ENCODE measurements at regions not wholly inside any gene's neighbourhood (a gene's known extent, or its start where the extent isn't known, plus 50 kb on each side); places are given as distances from the start of the nearest gene placed in this dataset.
"Not testable (repeated sequence)": the region's sequence is repeated elsewhere in the genome, so short reads cannot be mapped to it uniquely, and the experiment has no call there.

GRCh38 chr19:29882719-29883105, 59.3 kb upstream of the URI1 start:
- Histone ChIP-seq H3K9me3 (ENCODE audit: low read length) (no peaks in the 10 kb centered on the region), H3K4me3 (ENCODE audit: low read length) (no peak overlapping the region), H3K4me1 (ENCODE audit: insufficient read depth, low read length) (no peaks in the 10 kb centered on the region), H3K27ac (ENCODE audit: low read depth, low read length) (no peak overlapping the region), H3K36me3 (ENCODE audit: insufficient read depth, low read length) (no peaks in the 10 kb centered on the region), H3K27me3 (ENCODE audit: insufficient read depth, low read length, poor library complexity, severe bottlenecking) (no peaks in the 10 kb centered on the region)
- Mint-ChIP-seq H3K9me3 (no peaks in the 10 kb centered on the region), H3K36me3 (no peaks in the 10 kb centered on the region), H3K27me3 (peaks cover 20 to 30% of the 10 kb centered on the region in 2 donors), H3K4me3 (no peak overlapping the region), H3K4me1 (peaks cover 0 to 2% (median 0%) of the 10 kb centered on the region in 3 donors), H3K27ac (no peak overlapping the region)
- ChIA-PET CTCF (interaction anchor here (1.3 kb wide), 1 partner anchor 123 kb away, joined by 4 read pairs; no protein-coding TSS in a partner anchor), POLR2A (no interaction called here)
- no peak for DNase-seq

GRCh38 chr19:29884044-29884443, 58.0 kb upstream of the URI1 start:
- H3K9me3 ChIP-seq (ENCODE audit: low read length): no peaks in the 10 kb centered on the region
- no peaks in the 10 kb centered on the region for H3K27me3 ChIP-seq (ENCODE audit: insufficient read depth, low read length, poor library complexity, severe bottlenecking)
- Mint-ChIP-seq H3K36me3 (no peaks in the 10 kb centered on the region), H3K4me3 (no peak overlapping the region), H3K27me3 (peaks cover 20% of the 10 kb centered on the region in 2 donors), H3K4me1 (peaks cover 0 to 3% (median 0%) of the 10 kb centered on the region in 3 donors), H3K9me3 (no peaks in the 10 kb centered on the region), H3K27ac (no peak overlapping the region)
- ChIA-PET POLR2A (no interaction called here), CTCF (no interaction called here)
- no peak for DNase-seq
- no peak overlapping the region for H3K4me3 ChIP-seq (ENCODE audit: low read length)
- no peaks in the 10 kb centered on the region for H3K36me3 ChIP-seq (ENCODE audit: insufficient read depth, low read length)
- H3K27ac ChIP-seq (ENCODE audit: low read depth, low read length): no peak overlapping the region
- no peaks in the 10 kb centered on the region for H3K4me1 ChIP-seq (ENCODE audit: insufficient read depth, low read length)

GRCh38 chr19:29884466-29884865, 57.6 kb upstream of the URI1 start:
- Histone ChIP-seq H3K4me1 (ENCODE audit: insufficient read depth, low read length) (no peaks in the 10 kb centered on the region), H3K4me3 (ENCODE audit: low read length) (no peak overlapping the region)
- POLR2A ChIA-PET: no interaction called here

DNA sequence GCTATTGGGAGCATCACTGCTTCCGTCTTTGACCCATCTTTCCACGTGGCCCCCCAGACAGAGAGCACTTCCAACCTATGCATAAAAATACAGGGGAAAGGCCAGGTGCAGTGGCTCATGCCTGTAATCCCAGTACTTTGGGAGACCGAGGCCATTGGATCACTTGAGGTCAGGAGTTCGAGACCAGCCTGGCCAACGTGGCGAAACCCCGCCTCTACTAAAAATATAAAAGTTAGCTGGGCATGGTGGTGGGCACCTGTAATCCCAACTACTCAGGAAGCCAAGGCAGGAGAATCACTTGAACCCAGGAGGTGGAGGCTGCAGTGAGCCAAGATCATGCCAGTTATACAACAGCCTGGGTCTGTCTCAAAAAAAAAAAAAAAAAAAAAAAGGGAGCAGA, 55.9 kb upstream of the URI1 start:
- H3K4me3 Mint-ChIP-seq; H3K9me3 ChIP-seq (ENCODE audit: low read length); H3K4me1 Mint-ChIP-seq; H3K4me1 ChIP-seq (ENCODE audit: insufficient read depth, low read length); H3K27ac Mint-ChIP-seq; H3K27me3 ChIP-seq (ENCODE audit: insufficient read depth, low read length, poor library complexity, severe bottlenecking); H3K36me3 Mint-ChIP-seq; H3K4me3 ChIP-seq (ENCODE audit: low read length); H3K9me3 Mint-ChIP-seq; POLR2A ChIA-PET; H3K27ac ChIP-seq (ENCODE audit: low read depth, low read length); H3K36me3 ChIP-seq (ENCODE audit: insufficient read depth, low read length); CTCF ChIA-PET; DNase-seq: not testable (repeated sequence)
- H3K27me3 Mint-ChIP-seq: peaks cover 10 to 13% of the 10 kb centered on the region in 2 donors

More at GRCh38 chr19:29884466-29884865, 57.6 kb upstream of the URI1 start:
- no peak for DNase-seq
- no peaks in the 10 kb centered on the region for H3K36me3 Mint-ChIP-seq
- H3K9me3 Mint-ChIP-seq: no peaks in the 10 kb centered on the region
- no peak overlapping the region for H3K27ac Mint-ChIP-seq
- Histone ChIP-seq H3K9me3 (ENCODE audit: low read length) (no peaks in the 10 kb centered on the region), H3K27me3 (ENCODE audit: insufficient read depth, low read length, poor library complexity, severe bottlenecking) (no peaks in the 10 kb centered on the region), H3K36me3 (ENCODE audit: insufficient read depth, low read length) (no peaks in the 10 kb centered on the region), H3K27ac (ENCODE audit: low read depth, low read length) (no peak overlapping the region)
- H3K27me3 Mint-ChIP-seq: peaks cover 20% of the 10 kb centered on the region in 2 donors
- CTCF ChIA-PET: no interaction called here
- peaks cover 0 to 3% (median 0%) of the 10 kb centered on the region in 3 donors for H3K4me1 Mint-ChIP-seq
- no peak overlapping the region for H3K4me3 Mint-ChIP-seq

DNA sequence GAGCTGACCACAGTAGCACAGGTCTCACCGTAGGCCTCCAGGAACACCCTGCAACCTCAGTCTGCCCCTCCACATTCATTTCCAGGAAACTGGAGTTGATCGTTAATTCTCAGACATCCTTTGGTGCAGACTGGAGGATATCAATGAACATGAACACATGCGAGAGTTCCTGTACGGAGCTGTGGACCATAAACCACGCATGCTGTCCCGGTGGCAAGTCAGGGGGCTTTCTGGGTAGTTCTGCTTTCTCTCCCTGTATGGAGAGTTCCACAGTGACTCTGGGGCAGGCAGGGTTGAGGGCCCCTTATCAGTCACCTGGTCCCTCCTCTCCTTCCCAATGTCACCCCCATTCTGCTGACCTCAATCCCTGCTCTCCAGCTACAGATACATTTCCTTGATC, 55.5 kb upstream of the URI1 start:
- POLR2A ChIA-PET: no interaction called here
- no peaks in the 10 kb centered on the region for H3K4me1 ChIP-seq (ENCODE audit: insufficient read depth, low read length)
- CTCF ChIA-PET: no interaction called here
- peaks cover 0 to 3% (median 0%) of the 10 kb centered on the region in 3 donors for H3K4me1 Mint-ChIP-seq
- no peaks in the 10 kb centered on the region for H3K36me3 Mint-ChIP-seq
- no peaks in the 10 kb centered on the region for H3K9me3 Mint-ChIP-seq
- no peak overlapping the region for H3K4me3 Mint-ChIP-seq
- H3K9me3 ChIP-seq (ENCODE audit: low read length): no peaks in the 10 kb centered on the region
- H3K27me3 ChIP-seq (ENCODE audit: insufficient read depth, low read length, poor library complexity, severe bottlenecking): no peaks in the 10 kb centered on the region
- no peak for DNase-seq
- H3K36me3 ChIP-seq (ENCODE audit: insufficient read depth, low read length): no peaks in the 10 kb centered on the region
- H3K27ac Mint-ChIP-seq: no peak overlapping the region
- peaks cover 7 to 10% of the 10 kb centered on the region in 2 donors for H3K27me3 Mint-ChIP-seq
- H3K4me3 ChIP-seq (ENCODE audit: low read length): no peak overlapping the region
- H3K27ac ChIP-seq (ENCODE audit: low read depth, low read length): no peak overlapping the region

GRCh38 chr19:29887442-29887855, 54.6 kb upstream of the URI1 start:
- Histone ChIP-seq H3K27me3 (ENCODE audit: insufficient read depth, low read length, poor library complexity, severe bottlenecking) (no peaks in the 10 kb centered on the region), H3K4me3 (ENCODE audit: low read length) (no peak overlapping the region), H3K4me1 (ENCODE audit: insufficient read depth, low read length) (no peaks in the 10 kb centered on the region), H3K36me3 (ENCODE audit: insufficient read depth, low read length) (no peaks in the 10 kb centered on the region), H3K27ac (ENCODE audit: low read depth, low read length) (no peak overlapping the region), H3K9me3 (ENCODE audit: low read length) (no peaks in the 10 kb centered on the region)
- Mint-ChIP-seq H3K27ac (no peak overlapping the region), H3K27me3 (peaks cover 2 to 10% of the 10 kb centered on the region in 2 donors), H3K36me3 (no peaks in the 10 kb centered on the region), H3K4me1 (peaks cover 0 to 3% (median 0%) of the 10 kb centered on the region in 3 donors), H3K9me3 (no peaks in the 10 kb centered on the region), H3K4me3 (no peak overlapping the region)
- DNase-seq: no peak
- ChIA-PET CTCF (no interaction called here), POLR2A (no interaction called here)

GRCh38 chr19:29888047-29888446, 54.0 kb upstream of the URI1 start:
- H3K4me1 Mint-ChIP-seq; H3K36me3 Mint-ChIP-seq; H3K4me1 ChIP-seq (ENCODE audit: insufficient read depth, low read length); CTCF ChIA-PET; H3K9me3 ChIP-seq (ENCODE audit: low read length); H3K4me3 ChIP-seq (ENCODE audit: low read length); H3K36me3 ChIP-seq (ENCODE audit: insufficient read depth, low read length); POLR2A ChIA-PET; H3K27ac ChIP-seq (ENCODE audit: low read depth, low read length); H3K4me3 Mint-ChIP-seq; H3K27me3 Mint-ChIP-seq; H3K9me3 Mint-ChIP-seq; H3K27ac Mint-ChIP-seq; DNase-seq; H3K27me3 ChIP-seq (ENCODE audit: insufficient read depth, low read length, poor library complexity, severe bottlenecking): not testable (repeated sequence)

DNA sequence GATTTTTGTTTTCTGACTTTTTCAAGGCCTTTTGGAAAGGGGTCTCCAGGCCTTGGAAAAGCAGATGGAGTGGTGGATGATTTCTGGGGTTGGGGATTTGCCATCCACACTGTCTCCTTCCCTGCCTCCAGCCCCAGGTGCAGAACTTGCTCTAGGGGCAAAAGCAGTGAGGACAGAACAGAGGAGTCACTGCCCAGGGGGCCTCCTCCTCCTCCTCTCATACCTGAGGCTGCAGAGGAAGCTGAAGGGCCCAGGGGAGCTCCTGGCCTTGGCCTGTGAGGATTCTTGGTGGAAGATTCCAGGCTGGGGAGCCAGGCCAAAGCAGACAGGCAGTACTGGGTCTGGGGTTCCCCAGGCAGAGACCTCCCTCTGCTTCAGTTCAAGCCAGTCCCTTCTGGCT, 52.3 kb upstream of the URI1 start:
- peaks cover 2 to 7% of the 10 kb centered on the region in 2 donors for H3K27me3 Mint-ChIP-seq

GRCh38 chr19:29890392-29890791, 51.6 kb upstream of the URI1 start:
- Histone ChIP-seq H3K4me1 (ENCODE audit: insufficient read depth, low read length) (no peaks in the 10 kb centered on the region), H3K9me3 (ENCODE audit: low read length) (no peaks in the 10 kb centered on the region), H3K27me3 (ENCODE audit: insufficient read depth, low read length, poor library complexity, severe bottlenecking) (no peaks in the 10 kb centered on the region), H3K4me3 (ENCODE audit: low read length) (no peak overlapping the region), H3K27ac (ENCODE audit: low read depth, low read length) (no peak overlapping the region), H3K36me3 (ENCODE audit: insufficient read depth, low read length) (no peaks in the 10 kb centered on the region)
- H3K27ac Mint-ChIP-seq: no peak overlapping the region
- H3K4me3 Mint-ChIP-seq: no peak overlapping the region
- no peaks in the 10 kb centered on the region for H3K36me3 Mint-ChIP-seq
- no peak for DNase-seq
- peaks cover 0 to 3% (median 0%) of the 10 kb centered on the region in 3 donors for H3K4me1 Mint-ChIP-seq
- CTCF ChIA-PET: no interaction called here
- H3K27me3 Mint-ChIP-seq: peaks cover 2 to 7% of the 10 kb centered on the region in 2 donors
- H3K9me3 Mint-ChIP-seq: no peaks in the 10 kb centered on the region
- POLR2A ChIA-PET: no interaction called here

More for the DNA sequence above, 52.3 kb upstream of the URI1 start:
- Histone ChIP-seq H3K27me3 (ENCODE audit: insufficient read depth, low read length, poor library complexity, severe bottlenecking) (no peaks in the 10 kb centered on the region), H3K4me1 (ENCODE audit: insufficient read depth, low read length) (no peaks in the 10 kb centered on the region), H3K36me3 (ENCODE audit: insufficient read depth, low read length) (no peaks in the 10 kb centered on the region), H3K9me3 (ENCODE audit: low read length) (no peaks in the 10 kb centered on the region), H3K27ac (ENCODE audit: low read depth, low read length) (no peak overlapping the region), H3K4me3 (ENCODE audit: low read length) (no peak overlapping the region)
- POLR2A ChIA-PET: no interaction called here
- peaks cover 0 to 3% (median 0%) of the 10 kb centered on the region in 3 donors for H3K4me1 Mint-ChIP-seq
- H3K36me3 Mint-ChIP-seq: no peaks in the 10 kb centered on the region
- no peaks in the 10 kb centered on the region for H3K9me3 Mint-ChIP-seq
- DNase-seq: no peak
- H3K27ac Mint-ChIP-seq: no peak overlapping the region
- H3K4me3 Mint-ChIP-seq: no peak overlapping the region
- CTCF ChIA-PET: no interaction called here
